Trophoblast cell (in vitro differentiated cells and primary cell): ENCODE measurements at regions not wholly inside any gene's neighbourhood (a gene's known extent, or its start where the extent isn't known, plus 50 kb on each side); places are given as distances from the start of the nearest gene placed in this dataset.

ENCODE experiments used
- DNase-seq, 2 donors: peaks; one replicate each; pipeline ENCODE4 v3.0.0-alpha.2; 2016
- H2AFZ ChIP-seq: 2 replicates; pipeline ENCODE4 v1.6.1; 2013; ENCODE audit warnings: low read length, moderate library complexity, mild to moderate bottlenecking; ENCODE audit not compliant: insufficient read depth, poor library complexity
- H2AK5ac ChIP-seq: 2 replicates; pipeline ENCODE4 v1.6.1; 2013; ENCODE audit warnings: mild to moderate bottlenecking, low read length
- H2BK120ac ChIP-seq: 2 replicates; pipeline ENCODE4 v1.6.1; 2013; ENCODE audit warnings: low read length, mild to moderate bottlenecking, moderate library complexity; ENCODE audit not compliant: insufficient read depth, poor library complexity
- H2BK12ac ChIP-seq: 2 replicates; pipeline ENCODE4 v1.6.1; 2013; ENCODE audit warnings: mild to moderate bottlenecking, low read length, moderate library complexity
- H2BK5ac ChIP-seq: 2 replicates; pipeline ENCODE4 v1.6.1; 2013; ENCODE audit warnings: low read length, low read depth, moderate library complexity, mild to moderate bottlenecking; ENCODE audit not compliant: poor library complexity
- H3K14ac ChIP-seq: 2 replicates; pipeline ENCODE4 v1.6.1; 2013; ENCODE audit warnings: mild to moderate bottlenecking, low read length
- H3K18ac ChIP-seq: 2 replicates; pipeline ENCODE4 v1.6.1; 2013; ENCODE audit warnings: mild to moderate bottlenecking, low read length
- H3K23ac ChIP-seq: 2 replicates; pipeline ENCODE4 v1.6.1; 2013; ENCODE audit warnings: low read length
- H3K27ac ChIP-seq: 2 replicates; pipeline ENCODE4 v1.5.1; 2013; ENCODE audit warnings: low read depth, mild to moderate bottlenecking, inconsistent platforms, low read length, moderate library complexity
- H3K27me3 ChIP-seq: 2 replicates; pipeline ENCODE4 v1.6.1; 2013; ENCODE audit warnings: inconsistent platforms, mild to moderate bottlenecking, low read length, moderate library complexity; ENCODE audit not compliant: insufficient read depth
- H3K36me3 ChIP-seq, 2 experiments: 1 replicate in 1 of 2; 2 replicates in 1 of 2; pipeline ENCODE4 v1.6.1; 2013; ENCODE audit warnings: low read length in 2 of 2, mild to moderate bottlenecking in 2 of 2, moderate library complexity in 1 of 2; ENCODE audit not compliant: insufficient read depth in 2 of 2, control insufficient read depth in 1 of 2
- H3K4ac ChIP-seq: 2 replicates; pipeline ENCODE4 v1.6.1; 2013; ENCODE audit warnings: low read depth, mild to moderate bottlenecking, low read length, moderate library complexity
- H3K4me1 ChIP-seq, 2 experiments: 1 replicate in 1 of 2; 2 replicates in 1 of 2; pipeline ENCODE4 v1.6.1; 2013; ENCODE audit warnings: low read length in 2 of 2, mild to moderate bottlenecking in 2 of 2, moderate library complexity in 1 of 2; ENCODE audit not compliant: insufficient read depth in 2 of 2, control insufficient read depth in 1 of 2
- H3K4me2 ChIP-seq: 2 replicates; pipeline ENCODE4 v1.6.1; 2013; ENCODE audit warnings: inconsistent platforms, mild to moderate bottlenecking, low read length, moderate library complexity
- H3K4me3 ChIP-seq: 2 replicates; pipeline ENCODE4 v1.5.1; 2013; ENCODE audit warnings: mild to moderate bottlenecking, low read depth, low read length, inconsistent platforms
- H3K79me1 ChIP-seq: one replicate; pipeline ENCODE4 v1.6.1; 2013; ENCODE audit warnings: low read length
- H3K79me2 ChIP-seq: 2 replicates; pipeline ENCODE4 v1.6.1; 2013; ENCODE audit warnings: low read length, mild to moderate bottlenecking; ENCODE audit not compliant: control insufficient read depth, insufficient read depth, poor library complexity
- H3K9ac ChIP-seq: 2 replicates; pipeline ENCODE4 v1.6.1; 2013; ENCODE audit warnings: mild to moderate bottlenecking, low read length
- H3K9me3 ChIP-seq: 2 replicates; pipeline ENCODE4 v1.6.1; 2013; ENCODE audit warnings: low read depth, mild to moderate bottlenecking, control low read depth, inconsistent platforms, low read length; ENCODE audit not compliant: insufficient read depth
- H4K12ac ChIP-seq: 2 replicates; pipeline ENCODE4 v1.6.1; 2013; ENCODE audit warnings: low read depth, mild to moderate bottlenecking, low read length, moderate library complexity
- H4K8ac ChIP-seq: 2 replicates; pipeline ENCODE4 v1.6.1; 2013; ENCODE audit warnings: low read depth, mild to moderate bottlenecking, low read length, moderate library complexity
- H4K91ac ChIP-seq: one replicate; pipeline ENCODE4 v1.6.1; 2013; ENCODE audit warnings: low read depth, mild to moderate bottlenecking, low read length, moderate library complexity
- WGBS: extraction: QIAGEN DNeasy Blood & Tissue Kit; methylation state at CpG from one replicate; pipeline ENCODE4 v1.1.7; 2013; ENCODE audit warnings: missing lambda C conversion rate; ENCODE audit not compliant: insufficient read length, insufficient coverage; ENCODE audit errors: extremely low coverage; 5-methylcytosine and 5-hydroxymethylcytosine counted together

DNA sequence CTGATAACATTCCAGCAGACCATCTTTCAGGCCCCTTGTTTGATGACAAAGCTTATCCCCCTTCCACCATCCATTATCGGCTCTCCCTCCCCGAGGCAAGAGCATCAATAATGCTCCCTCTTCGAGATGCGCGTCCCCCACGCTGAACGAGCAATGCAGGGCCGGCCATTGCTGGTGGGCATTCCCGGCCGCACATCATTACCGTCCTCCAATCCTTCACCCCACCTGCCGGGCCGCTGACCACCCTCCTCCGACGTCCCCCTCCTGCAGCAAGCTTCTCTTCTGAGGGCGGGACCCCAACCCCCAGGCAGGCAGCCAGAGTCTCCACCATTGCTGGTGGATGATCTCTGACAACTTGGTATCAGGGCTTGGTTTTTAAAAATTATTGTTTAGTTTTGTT is 208.6 kb downstream of the SMAD2 start:
- no peak overlapping the region for H4K8ac ChIP-seq
- no peak overlapping the region for H3K23ac ChIP-seq
- no peaks in the 10 kb centered on the region for H3K9me3 ChIP-seq
- H3K79me1 ChIP-seq = no peaks in the 10 kb centered on the region
- H2AK5ac ChIP-seq = no peak overlapping the region
- WGBS = no CpG with 5 or more reads among the region's 16 CpGs
- H3K4me3 ChIP-seq = no peak overlapping the region
- H3K27me3 ChIP-seq = no peaks in the 10 kb centered on the region
- H2AFZ ChIP-seq = no peak overlapping the region
- no peak overlapping the region for H2BK12ac ChIP-seq
- H3K4me1 ChIP-seq = no peaks in the 10 kb centered on the region
- no peak overlapping the region for H2BK5ac ChIP-seq
- no peak overlapping the region for H3K4me2 ChIP-seq
- H3K27ac ChIP-seq = no peak overlapping the region
- no peak overlapping the region for H2BK120ac ChIP-seq
- H3K36me3 ChIP-seq = no peaks in the 10 kb centered on the region
- H3K79me2 ChIP-seq = no peaks in the 10 kb centered on the region
- no peak for DNase-seq
- no peak overlapping the region for H4K91ac ChIP-seq
- H4K12ac ChIP-seq = no peak overlapping the region
- no peak overlapping the region for H3K14ac ChIP-seq
- H3K9ac ChIP-seq = no peak overlapping the region
- no peak overlapping the region for H3K18ac ChIP-seq
- no peak overlapping the region for H3K4ac ChIP-seq

DNA sequence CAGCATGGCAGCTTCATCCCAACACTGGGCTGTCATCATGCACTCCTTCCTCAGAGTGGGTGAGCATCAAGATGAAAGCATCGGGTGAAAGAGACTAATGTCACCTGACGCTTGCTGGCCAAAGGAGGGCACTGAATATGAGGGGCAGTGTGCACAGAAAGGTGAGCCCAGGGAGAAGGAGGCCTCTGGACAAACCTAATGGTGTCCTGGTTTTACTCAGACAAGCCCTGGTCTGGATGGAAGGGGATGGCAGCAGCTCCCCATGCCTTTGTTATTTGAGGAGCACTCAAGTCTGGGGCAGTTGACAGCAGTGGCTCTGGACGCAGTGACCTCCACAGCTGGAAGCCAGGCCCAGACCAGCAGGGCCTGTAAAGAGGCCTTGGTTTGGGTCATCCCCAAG is 209.7 kb downstream of the SMAD2 start:
- no peak overlapping the region for H2BK12ac ChIP-seq
- no peak overlapping the region for H2AFZ ChIP-seq
- no peak overlapping the region for H4K12ac ChIP-seq
- no peak overlapping the region for H2AK5ac ChIP-seq
- no peaks in the 10 kb centered on the region for H3K4me1 ChIP-seq
- H3K27me3 ChIP-seq = no peaks in the 10 kb centered on the region
- no peak for DNase-seq
- H3K27ac ChIP-seq = no peak overlapping the region
- H3K79me2 ChIP-seq = no peaks in the 10 kb centered on the region
- H4K91ac ChIP-seq = no peak overlapping the region
- no peak overlapping the region for H4K8ac ChIP-seq
- H3K4me3 ChIP-seq = no peak overlapping the region
- no peaks in the 10 kb centered on the region for H3K36me3 ChIP-seq
- no peak overlapping the region for H3K23ac ChIP-seq
- no peak overlapping the region for H2BK5ac ChIP-seq
- WGBS = no CpG with 5 or more reads among the region's 3 CpGs
- no peak overlapping the region for H3K18ac ChIP-seq
- no peaks in the 10 kb centered on the region for H3K9me3 ChIP-seq
- no peaks in the 10 kb centered on the region for H3K79me1 ChIP-seq
- no peak overlapping the region for H3K4me2 ChIP-seq
- H3K9ac ChIP-seq = no peak overlapping the region
- no peak overlapping the region for H2BK120ac ChIP-seq
- H3K14ac ChIP-seq = no peak overlapping the region
- no peak overlapping the region for H3K4ac ChIP-seq

- no peaks in the 10 kb centered on the region for H3K9me3 ChIP-seq
- no peak overlapping the region for H2BK120ac ChIP-seq
- H3K4me3 ChIP-seq = no peak overlapping the region
- no peak overlapping the region for H4K12ac ChIP-seq
- H2AK5ac ChIP-seq = no peak overlapping the region
- H3K14ac ChIP-seq = no peak overlapping the region
- no peak for DNase-seq
- H2BK12ac ChIP-seq = no peak overlapping the region
- H2AFZ ChIP-seq = no peak overlapping the region
- no CpG with 5 or more reads among the region's 7 CpGs for WGBS
- H3K79me2 ChIP-seq = no peaks in the 10 kb centered on the region
- no peak overlapping the region for H4K8ac ChIP-seq
- H3K18ac ChIP-seq = no peak overlapping the region
- no peak overlapping the region for H3K4me2 ChIP-seq
- H3K4ac ChIP-seq = no peak overlapping the region
- H3K4me1 ChIP-seq = no peaks in the 10 kb centered on the region
- H3K23ac ChIP-seq = no peak overlapping the region
- no peaks in the 10 kb centered on the region for H3K79me1 ChIP-seq
- H4K91ac ChIP-seq = no peak overlapping the region
- H3K9ac ChIP-seq = no peak overlapping the region
- no peak overlapping the region for H3K27ac ChIP-seq
- no peak overlapping the region for H2BK5ac ChIP-seq
- no peaks in the 10 kb centered on the region for H3K27me3 ChIP-seq
- H3K36me3 ChIP-seq = no peaks in the 10 kb centered on the region
Measured at GRCh38 chr18:47719096-47719780, 211.2 kb downstream of the SMAD2 start.

GRCh38 chr18:47718646-47719045 is 211.8 kb downstream of the SMAD2 start:
- Histone ChIP-seq H3K36me3 (no peaks in the 10 kb centered on the region), H2BK120ac (no peak overlapping the region), H3K4ac (no peak overlapping the region), H3K27ac (no peak overlapping the region), H3K4me3 (no peak overlapping the region), H2BK5ac (no peak overlapping the region), H4K8ac (no peak overlapping the region), H3K18ac (no peak overlapping the region), H2AK5ac (no peak overlapping the region), H3K27me3 (no peaks in the 10 kb centered on the region), H3K79me1 (no peaks in the 10 kb centered on the region), H3K9ac (no peak overlapping the region), H3K79me2 (no peaks in the 10 kb centered on the region), H3K23ac (no peak overlapping the region), H2BK12ac (no peak overlapping the region), H3K9me3 (no peaks in the 10 kb centered on the region), H3K14ac (no peak overlapping the region), H3K4me1 (no peaks in the 10 kb centered on the region), H4K91ac (no peak overlapping the region), H4K12ac (no peak overlapping the region), H2AFZ (no peak overlapping the region), H3K4me2 (no peak overlapping the region)
- DNase-seq = no peak
- WGBS = no CpG with 5 or more reads among the region's 1 CpG
